OCI-LY1 (cell line): ENCODE measurements at regions not wholly inside any gene's neighbourhood (a gene's known extent, or its start where the extent isn't known, plus 50 kb on each side); places are given as distances from the start of the nearest gene placed in this dataset.

Experiments
- EZH2 ChIP-seq: fragments of 200-600 bp; sonication (generic), shearing (Covaris generic); IDR thresholded peaks from 2 replicates; pipeline ENCODE4 v1.8.0; 2017; ENCODE audit warnings: borderline replicate concordance, mixed run types, mild to moderate bottlenecking, antibody characterized with exemption, low read length, moderate library complexity, mixed read lengths
- TF ChIP-seq, protein P1 (sequence below): fragments of 200-600 bp; sonication (generic), shearing (Covaris generic); IDR thresholded peaks from 2 replicates; pipeline ENCODE4 v1.5.1; 2017; ENCODE audit warnings: mild to moderate bottlenecking, antibody characterized with exemption, low read length, moderate library complexity, mixed read lengths

DNA sequence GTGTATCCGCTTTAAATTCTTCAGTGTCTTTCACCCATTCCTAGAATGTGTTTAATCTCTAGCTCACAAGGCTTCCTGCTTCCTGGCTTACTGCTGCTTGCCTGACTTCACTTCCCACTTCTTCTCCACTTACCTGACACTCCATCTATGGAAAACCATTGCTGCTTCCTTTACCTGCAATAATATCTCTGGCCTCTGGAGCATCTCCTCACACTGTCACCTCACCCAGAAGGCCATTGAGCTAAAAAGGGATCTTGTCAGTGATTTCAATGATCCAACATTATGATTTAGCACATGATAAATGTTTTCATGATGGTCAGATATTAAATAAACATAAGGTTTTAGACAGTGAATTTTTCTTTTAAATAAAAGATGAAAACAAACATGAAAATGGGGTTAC is 281.1 kb downstream of the MRPS30 start:
- TF ChIP-seq, protein P1, sequence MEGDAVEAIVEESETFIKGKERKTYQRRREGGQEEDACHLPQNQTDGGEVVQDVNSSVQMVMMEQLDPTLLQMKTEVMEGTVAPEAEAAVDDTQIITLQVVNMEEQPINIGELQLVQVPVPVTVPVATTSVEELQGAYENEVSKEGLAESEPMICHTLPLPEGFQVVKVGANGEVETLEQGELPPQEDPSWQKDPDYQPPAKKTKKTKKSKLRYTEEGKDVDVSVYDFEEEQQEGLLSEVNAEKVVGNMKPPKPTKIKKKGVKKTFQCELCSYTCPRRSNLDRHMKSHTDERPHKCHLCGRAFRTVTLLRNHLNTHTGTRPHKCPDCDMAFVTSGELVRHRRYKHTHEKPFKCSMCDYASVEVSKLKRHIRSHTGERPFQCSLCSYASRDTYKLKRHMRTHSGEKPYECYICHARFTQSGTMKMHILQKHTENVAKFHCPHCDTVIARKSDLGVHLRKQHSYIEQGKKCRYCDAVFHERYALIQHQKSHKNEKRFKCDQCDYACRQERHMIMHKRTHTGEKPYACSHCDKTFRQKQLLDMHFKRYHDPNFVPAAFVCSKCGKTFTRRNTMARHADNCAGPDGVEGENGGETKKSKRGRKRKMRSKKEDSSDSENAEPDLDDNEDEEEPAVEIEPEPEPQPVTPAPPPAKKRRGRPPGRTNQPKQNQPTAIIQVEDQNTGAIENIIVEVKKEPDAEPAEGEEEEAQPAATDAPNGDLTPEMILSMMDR: no peak
- no peak for TF ChIP-seq EZH2
